ENCODE measurements at regions not wholly inside any gene's neighbourhood (a gene's known extent, or its start where the extent isn't known, plus 50 kb on each side); places are given as distances from the start of the nearest gene placed in this dataset.

- Mint-ChIP-seq H3K27ac (no peak overlapping the region), H3K9me3 (peaks cover 2% of the 10 kb centered on the region), H3K4me3 (no peak overlapping the region), H3K27me3 (no peaks in the 10 kb centered on the region), H3K36me3 (ENCODE audit: low read depth) (no peaks in the 10 kb centered on the region), H3K4me1 (ENCODE audit: low read depth) (no peaks in the 10 kb centered on the region)
- intact Hi-C loops (cut with micrococcal nuclease), result no loop called here
These were observed 113.3 kb downstream of the SLIT2 start for GRCh38 chr4:20364969-20365368.

GRCh38 chr4:20367446-20367845 lies 115.7 kb downstream of the SLIT2 start:
- Mint-ChIP-seq H3K36me3 (ENCODE audit: low read depth) (no peaks in the 10 kb centered on the region), H3K27me3 (no peaks in the 10 kb centered on the region), H3K27ac (no peak overlapping the region), H3K4me3 (no peak overlapping the region), H3K9me3 (no peaks in the 10 kb centered on the region), H3K4me1 (ENCODE audit: low read depth) (no peaks in the 10 kb centered on the region)
- intact Hi-C loops (cut with micrococcal nuclease), result no loop called here

- intact Hi-C loops (cut with micrococcal nuclease), result no loop called here
These were observed 117.2 kb downstream of the SLIT2 start for GRCh38 chr4:20368926-20369325.

GRCh38 chr4:20370274-20370673 lies 118.6 kb downstream of the SLIT2 start:
- Mint-ChIP-seq H3K27ac (no peak overlapping the region), H3K27me3 (no peaks in the 10 kb centered on the region), H3K4me3 (no peak overlapping the region), H3K36me3 (ENCODE audit: low read depth) (no peaks in the 10 kb centered on the region), H3K4me1 (ENCODE audit: low read depth) (no peaks in the 10 kb centered on the region), H3K9me3 (no peaks in the 10 kb centered on the region)
- intact Hi-C loops (cut with micrococcal nuclease), result no loop called here

More at GRCh38 chr4:20368926-20369325, 117.2 kb downstream of the SLIT2 start:
- Mint-ChIP-seq H3K9me3 (no peaks in the 10 kb centered on the region), H3K27me3 (no peaks in the 10 kb centered on the region), H3K4me3 (no peak overlapping the region), H3K27ac (no peak overlapping the region), H3K36me3 (ENCODE audit: low read depth) (no peaks in the 10 kb centered on the region), H3K4me1 (ENCODE audit: low read depth) (no peaks in the 10 kb centered on the region)

GRCh38 chr4:20376070-20376469 lies 124.4 kb downstream of the SLIT2 start:
- no peaks in the 10 kb centered on the region for H3K27me3 Mint-ChIP-seq
- intact Hi-C loops (cut with micrococcal nuclease), result no loop called here
- no peaks in the 10 kb centered on the region for H3K4me1 Mint-ChIP-seq (ENCODE audit: low read depth)
- no peaks in the 10 kb centered on the region for H3K9me3 Mint-ChIP-seq
- no peaks in the 10 kb centered on the region for H3K36me3 Mint-ChIP-seq (ENCODE audit: low read depth)
- H3K27ac Mint-ChIP-seq, result no peak overlapping the region
- H3K4me3 Mint-ChIP-seq, result no peak overlapping the region

- Mint-ChIP-seq H3K27me3 (no peaks in the 10 kb centered on the region), H3K27ac (no peak overlapping the region), H3K36me3 (ENCODE audit: low read depth) (no peaks in the 10 kb centered on the region), H3K4me3 (no peak overlapping the region), H3K9me3 (no peaks in the 10 kb centered on the region), H3K4me1 (ENCODE audit: low read depth) (no peaks in the 10 kb centered on the region)
- intact Hi-C loops (cut with micrococcal nuclease), result no loop called here
These were observed 126.5 kb downstream of the SLIT2 start for GRCh38 chr4:20378181-20378580.

- Mint-ChIP-seq H3K4me3 (no peak overlapping the region), H3K36me3 (ENCODE audit: low read depth) (no peaks in the 10 kb centered on the region), H3K27me3 (no peaks in the 10 kb centered on the region), H3K4me1 (ENCODE audit: low read depth) (no peaks in the 10 kb centered on the region), H3K9me3 (no peaks in the 10 kb centered on the region), H3K27ac (no peak overlapping the region)
- intact Hi-C loops (cut with micrococcal nuclease), result no loop called here
These were observed 129.3 kb downstream of the SLIT2 start for GRCh38 chr4:20381005-20381404.

GRCh38 chr4:20383283-20383682 lies 131.6 kb downstream of the SLIT2 start:
- Mint-ChIP-seq H3K9me3 (no peaks in the 10 kb centered on the region), H3K4me1 (ENCODE audit: low read depth) (no peaks in the 10 kb centered on the region), H3K36me3 (ENCODE audit: low read depth) (no peaks in the 10 kb centered on the region), H3K27me3 (no peaks in the 10 kb centered on the region), H3K27ac (no peak overlapping the region), H3K4me3 (no peak overlapping the region)
- intact Hi-C loops (cut with micrococcal nuclease), result no loop called here

- no peaks in the 10 kb centered on the region for H3K4me1 Mint-ChIP-seq (ENCODE audit: low read depth)
- intact Hi-C loops (cut with micrococcal nuclease), result no loop called here
- H3K27ac Mint-ChIP-seq, result no peak overlapping the region
- no peak overlapping the region for H3K4me3 Mint-ChIP-seq
- H3K27me3 Mint-ChIP-seq, result no peaks in the 10 kb centered on the region
- H3K36me3 Mint-ChIP-seq (ENCODE audit: low read depth), result no peaks in the 10 kb centered on the region
- H3K9me3 Mint-ChIP-seq, result no peaks in the 10 kb centered on the region
These were observed 132.3 kb downstream of the SLIT2 start for GRCh38 chr4:20383969-20384368.

- intact Hi-C loops (cut with micrococcal nuclease), result no loop called here
- no peaks in the 10 kb centered on the region for H3K9me3 Mint-ChIP-seq
- no peaks in the 10 kb centered on the region for H3K36me3 Mint-ChIP-seq (ENCODE audit: low read depth)
- no peaks in the 10 kb centered on the region for H3K27me3 Mint-ChIP-seq
- H3K27ac Mint-ChIP-seq, result no peak overlapping the region
- no peak overlapping the region for H3K4me3 Mint-ChIP-seq
- H3K4me1 Mint-ChIP-seq (ENCODE audit: low read depth), result no peaks in the 10 kb centered on the region
These were observed 132.8 kb downstream of the SLIT2 start for GRCh38 chr4:20384456-20384855.

GRCh38 chr4:20386001-20386740 lies 134.5 kb downstream of the SLIT2 start:
- H3K9me3 Mint-ChIP-seq, result no peaks in the 10 kb centered on the region
- H3K4me1 Mint-ChIP-seq (ENCODE audit: low read depth), result no peaks in the 10 kb centered on the region
- no peaks in the 10 kb centered on the region for H3K27me3 Mint-ChIP-seq
- H3K27ac Mint-ChIP-seq, result no peak overlapping the region
- H3K4me3 Mint-ChIP-seq, result no peak overlapping the region
- intact Hi-C loops (cut with micrococcal nuclease), result no loop called here
- H3K36me3 Mint-ChIP-seq (ENCODE audit: low read depth), result no peaks in the 10 kb centered on the region

GRCh38 chr4:20386906-20387305 lies 135.2 kb downstream of the SLIT2 start:
- H3K9me3 Mint-ChIP-seq, result no peaks in the 10 kb centered on the region

GRCh38 chr4:20391198-20391597 lies 139.5 kb downstream of the SLIT2 start:
- Mint-ChIP-seq H3K27ac (no peak overlapping the region), H3K4me1 (ENCODE audit: low read depth) (no peaks in the 10 kb centered on the region), H3K9me3 (no peaks in the 10 kb centered on the region), H3K27me3 (no peaks in the 10 kb centered on the region), H3K4me3 (no peak overlapping the region), H3K36me3 (ENCODE audit: low read depth) (no peaks in the 10 kb centered on the region)
- intact Hi-C loops (cut with micrococcal nuclease), result no loop called here

More at GRCh38 chr4:20386906-20387305, 135.2 kb downstream of the SLIT2 start:
- Mint-ChIP-seq H3K27me3 (no peaks in the 10 kb centered on the region), H3K36me3 (ENCODE audit: low read depth) (no peaks in the 10 kb centered on the region), H3K4me1 (ENCODE audit: low read depth) (no peaks in the 10 kb centered on the region), H3K27ac (no peak overlapping the region), H3K4me3 (no peak overlapping the region)
- intact Hi-C loops (cut with micrococcal nuclease), result no loop called here

- Mint-ChIP-seq H3K27ac (no peak overlapping the region), H3K27me3 (no peaks in the 10 kb centered on the region), H3K4me1 (ENCODE audit: low read depth) (no peaks in the 10 kb centered on the region), H3K36me3 (ENCODE audit: low read depth) (no peaks in the 10 kb centered on the region), H3K4me3 (no peak overlapping the region), H3K9me3 (no peaks in the 10 kb centered on the region)
- intact Hi-C loops (cut with micrococcal nuclease), result no loop called here
These were observed 140.2 kb downstream of the SLIT2 start for GRCh38 chr4:20391912-20392311.

- intact Hi-C loops (cut with micrococcal nuclease), result no loop called here
These were observed 141.9 kb downstream of the SLIT2 start for GRCh38 chr4:20393486-20394100.

More at GRCh38 chr4:20393486-20394100, 141.9 kb downstream of the SLIT2 start:
- no peak overlapping the region for H3K4me3 Mint-ChIP-seq
- H3K27ac Mint-ChIP-seq, result no peak overlapping the region
- no peaks in the 10 kb centered on the region for H3K27me3 Mint-ChIP-seq
- no peaks in the 10 kb centered on the region for H3K9me3 Mint-ChIP-seq
- H3K4me1 Mint-ChIP-seq (ENCODE audit: low read depth), result no peaks in the 10 kb centered on the region
- H3K36me3 Mint-ChIP-seq (ENCODE audit: low read depth), result no peaks in the 10 kb centered on the region

All from dendritic cell treated with granulocyte-macrophage colony-stimulating factor and Interleukin-4, amounts not matched to agents 40 ng/mL and 50 ng/mL, for 4 days (primary cell).